Keratinocyte (primary cell): ENCODE measurements at regions not wholly inside any gene's neighbourhood (a gene's known extent, or its start where the extent isn't known, plus 50 kb on each side); places are given as distances from the start of the nearest gene placed in this dataset.

Experiments used
- EZH2 ChIP-seq: IDR thresholded peaks from one replicate; pipeline ENCODE4 v1.6.1; 2012; ENCODE audit warnings: inconsistent platforms, mild to moderate bottlenecking, low read length, moderate library complexity
- TF ChIP-seq, protein P1 (sequence below), 3 experiments: IDR thresholded peaks in 1 of 3; conservative IDR thresholded peaks in 1 of 3; optimal IDR thresholded peaks in 1 of 3; 2 replicates in 2 of 3; 3 replicates in 1 of 3; pipeline versions ENCODE3 to v1.5.1; 2011; ENCODE audit warnings: low read length in 3 of 3, mild to moderate bottlenecking in 3 of 3, moderate library complexity in 2 of 3, control low read depth in 1 of 3, inconsistent platforms in 1 of 3; ENCODE audit not compliant: insufficient read depth in 2 of 3; ENCODE audit errors: extremely low read depth in 1 of 3

DNA sequence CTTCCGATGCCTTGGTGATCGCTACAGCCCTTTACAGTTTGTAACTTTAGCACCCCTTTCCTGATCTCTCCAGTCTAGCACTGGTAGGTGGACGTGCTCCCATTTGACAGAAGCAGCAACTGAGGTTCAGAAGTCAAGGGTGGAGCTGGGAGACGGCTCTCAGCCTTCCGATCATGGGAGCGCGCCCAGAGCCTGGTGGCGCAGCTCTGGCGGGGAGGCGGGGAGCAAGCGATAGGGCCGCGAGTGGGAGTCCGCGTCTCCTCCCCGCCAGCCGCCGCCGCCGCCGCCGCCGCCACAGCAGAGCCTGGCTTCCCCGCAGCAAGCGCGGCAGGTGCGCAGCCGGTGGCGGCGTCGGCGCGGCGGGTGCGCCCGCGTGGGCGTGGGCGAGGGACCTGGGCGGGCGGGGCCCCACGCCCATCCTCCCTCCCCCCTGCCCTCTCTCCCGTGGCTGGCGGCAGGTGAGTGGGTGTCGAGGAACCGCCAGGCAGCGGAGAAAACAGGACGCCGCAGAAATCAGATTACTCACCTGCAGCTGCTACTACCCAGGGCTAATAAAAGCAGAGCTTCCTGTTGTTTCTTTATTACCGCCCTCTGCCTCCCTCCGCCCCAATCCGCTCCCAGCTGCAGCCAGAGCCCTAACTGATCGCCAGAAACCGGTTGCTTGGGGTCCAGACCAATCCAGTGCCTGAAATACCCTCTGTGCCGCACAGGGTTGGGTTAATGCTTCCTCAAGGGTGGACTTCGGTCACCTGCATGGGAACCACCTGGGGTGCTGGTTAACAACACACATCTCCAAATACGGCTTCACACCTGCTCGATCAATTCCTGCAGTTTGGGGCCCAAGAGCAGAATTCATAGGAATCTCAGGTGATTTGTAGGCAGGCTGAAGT is 60.2 kb upstream of the ID3 start:
- TF ChIP-seq, protein P1, sequence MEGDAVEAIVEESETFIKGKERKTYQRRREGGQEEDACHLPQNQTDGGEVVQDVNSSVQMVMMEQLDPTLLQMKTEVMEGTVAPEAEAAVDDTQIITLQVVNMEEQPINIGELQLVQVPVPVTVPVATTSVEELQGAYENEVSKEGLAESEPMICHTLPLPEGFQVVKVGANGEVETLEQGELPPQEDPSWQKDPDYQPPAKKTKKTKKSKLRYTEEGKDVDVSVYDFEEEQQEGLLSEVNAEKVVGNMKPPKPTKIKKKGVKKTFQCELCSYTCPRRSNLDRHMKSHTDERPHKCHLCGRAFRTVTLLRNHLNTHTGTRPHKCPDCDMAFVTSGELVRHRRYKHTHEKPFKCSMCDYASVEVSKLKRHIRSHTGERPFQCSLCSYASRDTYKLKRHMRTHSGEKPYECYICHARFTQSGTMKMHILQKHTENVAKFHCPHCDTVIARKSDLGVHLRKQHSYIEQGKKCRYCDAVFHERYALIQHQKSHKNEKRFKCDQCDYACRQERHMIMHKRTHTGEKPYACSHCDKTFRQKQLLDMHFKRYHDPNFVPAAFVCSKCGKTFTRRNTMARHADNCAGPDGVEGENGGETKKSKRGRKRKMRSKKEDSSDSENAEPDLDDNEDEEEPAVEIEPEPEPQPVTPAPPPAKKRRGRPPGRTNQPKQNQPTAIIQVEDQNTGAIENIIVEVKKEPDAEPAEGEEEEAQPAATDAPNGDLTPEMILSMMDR (optimal IDR thresholded peaks at IDR 0.05 in 1 of 3, IDR thresholded peaks at IDR 0.05 in 1 of 3, conservative IDR thresholded peaks at IDR 0.05 in 1 of 3; ENCODE audit: extremely low read depth in 1 of 3, insufficient read depth in 2 of 3, low read length in 3 of 3), result no peak
- no peak for TF ChIP-seq EZH2
